Thoracic aorta (tissue), 2 donors: ENCODE measurements at regions not wholly inside any gene's neighbourhood (a gene's known extent, or its start where the extent isn't known, plus 50 kb on each side); places are given as distances from the start of the nearest gene placed in this dataset.

Experiments used
- ATAC-seq: fragments of 150-250 bp; one replicate; pipeline ENCODE4 v1.8.0; 2017; ENCODE audit warnings: low read depth; ENCODE audit not compliant: insufficient number of reproducible peaks, low FRiP score
- DNase-seq: peaks from one replicate; pipeline ENCODE4 v3.0.0-alpha.2; 2020; ENCODE audit warnings: low spot score
- H3K27ac ChIP-seq, 2 donors: fragments of 200-600 bp; sonication (generic); 1 replicate in 1 of 2; 2 replicates in 1 of 2; pipeline ENCODE4 v1.5.1; 2016; ENCODE audit warnings: mild to moderate bottlenecking in 2 of 2, moderate library complexity in 2 of 2
- H3K27me3 ChIP-seq: fragments of 200-600 bp; sonication (generic); replicated peaks from 2 replicates; pipeline ENCODE4 v1.6.0; 2016; ENCODE audit warnings: mild to moderate bottlenecking; ENCODE audit not compliant: insufficient read depth
- H3K36me3 ChIP-seq: fragments of 200-600 bp; sonication (generic); one replicate; pipeline ENCODE4 v1.5.1; 2016
- H3K4me1 ChIP-seq, 2 donors: fragments of 200-600 bp; sonication (generic); 1 replicate in 1 of 2; 2 replicates in 1 of 2; pipeline versions ENCODE4 v1.5.1 to v1.6.0; 2016; ENCODE audit warnings: low read depth in 2 of 2, mild to moderate bottlenecking in 1 of 2; ENCODE audit not compliant: control insufficient read depth in 1 of 2
- H3K4me3 ChIP-seq: fragments of 200-600 bp; sonication (generic); 2 replicates; pipeline ENCODE4 v1.5.1; 2016; ENCODE audit warnings: mild to moderate bottlenecking
- H3K9me3 ChIP-seq: fragments of 200-600 bp; sonication (generic); 2 replicates; pipeline ENCODE4 v1.5.1; 2016
- TF ChIP-seq, protein P1 (sequence below): fragments of 200-600 bp; sonication (generic); IDR thresholded peaks from one replicate; pipeline ENCODE4 v1.5.1; 2019; ENCODE audit warnings: antibody characterized with exemption

DNA sequence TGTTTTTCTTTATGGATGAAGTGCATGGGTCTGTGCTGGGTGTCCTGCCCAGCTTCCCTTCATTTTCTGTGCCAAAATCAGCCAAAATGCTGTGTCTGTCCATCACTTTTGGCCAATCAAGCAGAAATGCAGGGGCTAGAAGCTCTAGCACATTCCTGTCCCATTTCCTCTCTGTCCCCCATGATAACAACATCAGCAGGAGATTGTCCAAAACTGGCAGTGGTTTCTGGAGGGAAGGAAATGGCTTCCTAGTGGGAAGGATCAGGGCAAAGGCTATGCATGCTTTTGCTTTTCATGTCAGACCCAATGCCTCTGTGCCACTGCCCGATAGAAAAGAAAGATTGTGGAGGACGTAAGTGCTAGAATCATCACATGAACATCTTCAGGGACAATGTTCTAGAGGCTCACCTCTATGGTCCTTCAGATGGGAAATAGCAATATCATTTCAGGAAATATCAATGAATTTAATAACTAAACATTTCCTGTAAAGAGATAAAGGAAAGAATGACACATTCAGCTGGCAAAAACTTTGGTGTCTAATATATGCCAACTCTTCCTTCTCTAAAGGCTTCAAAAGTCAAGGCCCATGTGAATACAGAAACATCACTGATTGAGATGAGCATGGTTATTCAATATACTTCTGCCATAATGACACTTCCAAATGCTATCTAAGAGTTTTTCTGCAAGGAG, 107.5 kb downstream of the SETD4 start:
- no peaks in the 10 kb centered on the region for H3K9me3 ChIP-seq
- ATAC-seq = no peak
- no peaks in the 10 kb centered on the region for H3K36me3 ChIP-seq
- TF ChIP-seq, protein P1, sequence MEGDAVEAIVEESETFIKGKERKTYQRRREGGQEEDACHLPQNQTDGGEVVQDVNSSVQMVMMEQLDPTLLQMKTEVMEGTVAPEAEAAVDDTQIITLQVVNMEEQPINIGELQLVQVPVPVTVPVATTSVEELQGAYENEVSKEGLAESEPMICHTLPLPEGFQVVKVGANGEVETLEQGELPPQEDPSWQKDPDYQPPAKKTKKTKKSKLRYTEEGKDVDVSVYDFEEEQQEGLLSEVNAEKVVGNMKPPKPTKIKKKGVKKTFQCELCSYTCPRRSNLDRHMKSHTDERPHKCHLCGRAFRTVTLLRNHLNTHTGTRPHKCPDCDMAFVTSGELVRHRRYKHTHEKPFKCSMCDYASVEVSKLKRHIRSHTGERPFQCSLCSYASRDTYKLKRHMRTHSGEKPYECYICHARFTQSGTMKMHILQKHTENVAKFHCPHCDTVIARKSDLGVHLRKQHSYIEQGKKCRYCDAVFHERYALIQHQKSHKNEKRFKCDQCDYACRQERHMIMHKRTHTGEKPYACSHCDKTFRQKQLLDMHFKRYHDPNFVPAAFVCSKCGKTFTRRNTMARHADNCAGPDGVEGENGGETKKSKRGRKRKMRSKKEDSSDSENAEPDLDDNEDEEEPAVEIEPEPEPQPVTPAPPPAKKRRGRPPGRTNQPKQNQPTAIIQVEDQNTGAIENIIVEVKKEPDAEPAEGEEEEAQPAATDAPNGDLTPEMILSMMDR = no peak
- no peak for DNase-seq
- no peaks in the 10 kb centered on the region for H3K27me3 ChIP-seq
- no peaks in the 10 kb centered on the region for H3K4me1 ChIP-seq
- no peak overlapping the region for H3K4me3 ChIP-seq
- H3K27ac ChIP-seq = no peak overlapping the region

DNA sequence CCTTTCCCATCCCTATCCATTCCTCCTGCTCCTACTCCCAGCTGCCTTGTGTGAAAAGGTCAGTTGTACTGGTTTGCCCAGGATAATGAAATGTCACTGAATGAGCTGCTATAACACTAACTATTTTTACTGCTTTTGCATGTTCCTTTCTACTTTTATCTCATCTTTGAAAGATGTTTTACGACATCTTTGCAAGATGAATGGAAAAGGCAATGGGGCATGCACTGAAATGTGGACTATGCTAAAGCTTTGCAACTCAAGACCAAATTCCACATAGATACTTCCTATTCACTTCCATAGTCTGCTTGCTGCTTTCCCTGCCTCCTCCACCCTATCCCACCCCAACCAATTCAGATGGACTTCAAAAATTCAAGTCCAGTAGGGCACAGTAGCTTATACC, 111.3 kb downstream of the SETD4 start:
- no peaks in the 10 kb centered on the region for H3K4me1 ChIP-seq
- no peak overlapping the region for H3K27ac ChIP-seq
- TF ChIP-seq, protein P1 = no peak
- no peak for ATAC-seq
- H3K36me3 ChIP-seq = no peaks in the 10 kb centered on the region
- no peak for DNase-seq
- no peaks in the 10 kb centered on the region for H3K27me3 ChIP-seq
- H3K4me3 ChIP-seq = no peak overlapping the region
- H3K9me3 ChIP-seq = no peaks in the 10 kb centered on the region

DNA sequence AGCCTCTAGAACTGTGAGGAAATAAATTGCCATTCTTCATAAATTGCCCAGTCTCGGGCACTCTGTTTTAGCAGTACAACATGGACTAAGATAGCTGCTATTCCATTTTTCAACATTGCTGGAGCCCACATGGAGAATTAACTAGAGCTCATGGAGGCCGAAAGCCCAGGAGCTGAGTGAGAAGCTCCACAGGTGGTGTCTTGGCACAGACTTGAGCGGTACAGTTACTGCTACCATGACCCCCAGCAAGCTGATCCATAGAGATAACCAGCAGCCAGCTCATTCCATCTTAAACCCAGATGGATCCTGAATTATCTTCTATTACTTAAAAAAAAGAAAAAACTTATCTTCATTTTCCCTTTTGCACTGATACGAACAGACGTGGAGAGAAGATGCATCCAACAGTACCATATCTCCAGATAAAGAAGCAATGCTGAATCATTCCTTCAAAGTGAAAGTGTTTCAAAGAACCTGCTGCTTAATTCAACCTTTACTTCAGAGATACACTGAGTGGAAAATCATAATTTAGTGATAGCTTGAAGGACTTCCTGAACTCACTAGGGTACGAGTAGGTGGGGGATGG, 115.1 kb downstream of the SETD4 start:
- Histone ChIP-seq H3K9me3 (no peaks in the 10 kb centered on the region), H3K4me1 (no peaks in the 10 kb centered on the region), H3K27ac (no peak overlapping the region), H3K4me3 (no peak overlapping the region), H3K36me3 (no peaks in the 10 kb centered on the region), H3K27me3 (no peaks in the 10 kb centered on the region)
- no peak for DNase-seq
- TF ChIP-seq, protein P1 = no peak
- no peak for ATAC-seq

DNA sequence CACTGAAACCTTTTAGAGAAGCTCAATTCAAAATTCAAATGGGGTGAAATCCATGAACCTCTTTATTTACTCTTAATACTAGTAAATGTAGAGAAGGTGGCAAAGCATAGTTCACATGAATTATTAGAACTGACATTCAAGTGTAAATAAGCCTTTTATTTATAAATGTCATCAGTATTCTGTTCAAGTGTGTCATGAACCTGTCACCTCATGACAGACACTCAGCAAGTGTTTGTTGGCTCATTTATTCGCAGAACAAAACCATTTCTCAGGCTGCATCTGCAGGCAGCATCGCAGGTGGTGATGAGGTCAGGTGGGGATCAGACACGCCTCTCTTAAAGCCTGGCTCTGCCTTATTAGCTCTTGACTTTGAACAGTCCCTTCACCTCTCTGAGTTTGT, 116.6 kb downstream of the SETD4 start:
- no peak for DNase-seq
- Histone ChIP-seq H3K36me3 (no peaks in the 10 kb centered on the region), H3K27ac (no peak overlapping the region), H3K4me3 (no peak overlapping the region), H3K27me3 (no peaks in the 10 kb centered on the region), H3K9me3 (no peaks in the 10 kb centered on the region), H3K4me1 (no peaks in the 10 kb centered on the region)
- ATAC-seq = no peak
- TF ChIP-seq, protein P1 = no peak

DNA sequence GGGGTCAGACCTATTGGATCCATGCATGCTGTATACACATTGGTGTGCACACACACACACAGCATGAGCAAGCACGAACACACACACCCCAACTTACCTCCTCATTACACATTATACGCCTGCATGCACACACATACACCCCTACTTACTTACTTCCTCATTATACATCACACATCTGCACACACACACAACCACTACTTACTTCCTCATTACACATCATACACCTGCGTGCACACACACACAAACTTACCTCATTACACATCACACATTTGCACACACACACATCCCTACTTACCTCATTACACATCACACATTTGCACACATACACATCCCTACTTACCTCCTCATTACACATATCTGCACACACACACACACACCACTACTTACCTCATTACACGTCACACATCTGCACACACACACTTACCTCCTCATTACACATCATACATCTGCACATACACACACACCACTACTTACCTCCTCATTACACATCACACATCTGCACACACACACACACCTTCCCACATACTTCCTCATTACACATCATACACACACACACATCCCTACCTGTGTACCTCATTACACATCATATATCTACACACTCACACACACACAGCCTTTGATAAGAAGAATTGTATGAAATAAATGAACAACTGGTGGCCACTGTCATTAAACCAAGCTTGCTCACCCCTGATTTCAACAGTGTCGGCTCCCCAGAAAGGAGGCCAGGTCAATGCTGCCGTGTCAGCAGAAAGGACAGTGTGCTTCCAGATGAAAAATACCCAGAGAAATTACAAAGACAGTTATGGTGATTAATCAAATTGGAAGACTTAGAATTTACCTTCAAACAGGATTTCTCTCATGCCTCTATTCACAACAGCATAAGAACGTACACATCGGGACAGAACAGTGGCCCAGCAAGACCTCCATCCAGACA, 117.8 kb downstream of the SETD4 start:
- TF ChIP-seq, protein P1 = no peak
- no peak for DNase-seq

More for the DNA sequence above, 117.8 kb downstream of the SETD4 start:
- no peak overlapping the region for H3K4me3 ChIP-seq
- ATAC-seq = no peak
- no peaks in the 10 kb centered on the region for H3K36me3 ChIP-seq
- H3K27me3 ChIP-seq = no peaks in the 10 kb centered on the region
- no peaks in the 10 kb centered on the region for H3K9me3 ChIP-seq
- no peaks in the 10 kb centered on the region for H3K4me1 ChIP-seq
- no peak overlapping the region for H3K27ac ChIP-seq
